CD14-positive monocyte (primary cell): ENCODE measurements at regions not wholly inside any gene's neighbourhood (a gene's known extent, or its start where the extent isn't known, plus 50 kb on each side); places are given as distances from the start of the nearest gene placed in this dataset.
A peak's percentile ranks its signal among the peaks of the same experiment; 100 is the strongest.

Experiments
- DNase-seq, 3 donors: peaks; one replicate each; pipeline ENCODE4 v3.0.0-alpha.2; 2011 to 2022
- H2AFZ ChIP-seq: 2 replicates; pipeline ENCODE4 v1.6.0; 2012; ENCODE audit warnings: mild to moderate bottlenecking, low read depth, low read length, inconsistent platforms; ENCODE audit not compliant: insufficient read depth, poor library complexity, severe bottlenecking
- H3K27ac ChIP-seq, 2 donors: 1 replicate in 1 of 2; 2 replicates in 1 of 2; pipeline ENCODE4 v1.5.1; 2012 to 2013; ENCODE audit warnings: low read length in 2 of 2, control low read depth in 1 of 2, inconsistent platforms in 1 of 2, low read depth in 1 of 2, mild to moderate bottlenecking in 1 of 2
- H3K27me3 ChIP-seq, 2 donors: one replicate each; pipeline versions ENCODE4 v1.6.0 to v1.6.1; 2011 to 2013; ENCODE audit warnings: low read length in 2 of 2; ENCODE audit not compliant: control insufficient read depth in 2 of 2, insufficient read depth in 2 of 2
- H3K36me3 ChIP-seq, 2 donors: replicated peaks in 1 of 2; 1 replicate in 1 of 2; 2 replicates in 1 of 2; pipeline versions ENCODE4 v1.5.1 to v1.6.1; 2012 to 2013; ENCODE audit warnings: low read length in 2 of 2, control low read depth in 1 of 2, inconsistent platforms in 1 of 2, mild to moderate bottlenecking in 1 of 2; ENCODE audit not compliant: insufficient read depth in 2 of 2, control insufficient read depth in 1 of 2
- H3K4me1 ChIP-seq, 2 donors: 1 replicate in 1 of 2; 2 replicates in 1 of 2; pipeline versions ENCODE4 v1.5.1 to v1.6.1; 2012 to 2013; ENCODE audit warnings: low read length in 2 of 2, control low read depth in 1 of 2, inconsistent platforms in 1 of 2, mild to moderate bottlenecking in 1 of 2, moderate library complexity in 1 of 2; ENCODE audit not compliant: insufficient read depth in 2 of 2, control insufficient read depth in 1 of 2
- H3K4me2 ChIP-seq: replicated peaks from 2 replicates; pipeline ENCODE3; 2012; ENCODE audit warnings: low read length, moderate library complexity, mild to moderate bottlenecking; ENCODE audit not compliant: poor library complexity, severe bottlenecking; ENCODE audit errors: extremely low read depth
- H3K4me3 ChIP-seq, 3 experiments: fragments of 200-600 bp in 1 of 3; sonication (generic) in 1 of 3; replicated peaks in 1 of 3; 1 replicate in 2 of 3; 2 replicates in 1 of 3; pipeline ENCODE4 v1.5.1; 2011 to 2013; ENCODE audit warnings: low read length in 3 of 3, mild to moderate bottlenecking in 3 of 3, control low read depth in 2 of 3, low read depth in 2 of 3, inconsistent platforms in 1 of 3, moderate library complexity in 1 of 3
- H3K79me2 ChIP-seq: 2 replicates; pipeline ENCODE4 v1.6.0; 2012; ENCODE audit warnings: mild to moderate bottlenecking, control low read depth, inconsistent platforms, low read length, moderate library complexity; ENCODE audit not compliant: insufficient read depth
- H3K9ac ChIP-seq: 2 replicates; pipeline ENCODE4 v1.6.0; 2017; ENCODE audit warnings: low read length, mild to moderate bottlenecking; ENCODE audit not compliant: insufficient read depth, poor library complexity, severe bottlenecking
- H3K9me3 ChIP-seq, 2 donors: replicated peaks in 1 of 2; 1 replicate in 1 of 2; 2 replicates in 1 of 2; pipeline versions ENCODE4 v1.5.1 to v1.6.1; 2012 to 2013; ENCODE audit warnings: low read length in 2 of 2, control low read depth in 1 of 2; ENCODE audit not compliant: control insufficient read depth in 1 of 2, insufficient read depth in 1 of 2
- H4K20me1 ChIP-seq: 2 replicates; pipeline ENCODE4 v1.6.0; 2012; ENCODE audit warnings: mild to moderate bottlenecking, low read length, control low read depth, moderate library complexity; ENCODE audit not compliant: insufficient read depth
- H3K27ac Mint-ChIP-seq, 7 donors: one replicate each; pipeline ENCODE4 v1.8.0; 2020; ENCODE audit warnings: mild to moderate bottlenecking in 7 of 7, mixed read lengths in 7 of 7, moderate library complexity in 6 of 7, inconsistent platforms in 2 of 7
- H3K27me3 Mint-ChIP-seq, 3 donors: one replicate each; pipeline ENCODE4 v1.8.0; 2021 to 2022; ENCODE audit warnings: low read depth in 3 of 3, mild to moderate bottlenecking in 3 of 3, mixed read lengths in 3 of 3, moderate library complexity in 3 of 3, inconsistent platforms in 1 of 3
- H3K36me3 Mint-ChIP-seq, 2 donors: one replicate each; pipeline ENCODE4 v1.8.0; 2020; ENCODE audit warnings: mixed read lengths in 2 of 2, inconsistent platforms in 1 of 2, mild to moderate bottlenecking in 1 of 2
- H3K4me1 Mint-ChIP-seq: one replicate; pipeline ENCODE4 v1.8.0; 2020; ENCODE audit warnings: mild to moderate bottlenecking, mixed read lengths
- H3K4me3 Mint-ChIP-seq, 2 donors: one replicate each; pipeline ENCODE4 v1.8.0; 2020; ENCODE audit warnings: mild to moderate bottlenecking in 2 of 2, mixed read lengths in 2 of 2, moderate library complexity in 1 of 2
- H3K9me3 Mint-ChIP-seq, 7 donors: one replicate each; pipeline ENCODE4 v1.8.0; 2020 to 2022; ENCODE audit warnings: mixed read lengths in 7 of 7, mild to moderate bottlenecking in 6 of 7, moderate library complexity in 6 of 7, inconsistent platforms in 2 of 7
- CTCF ChIP-seq: fragments of 200-600 bp; IDR thresholded peaks from one replicate; pipeline ENCODE4 v1.8.0; 2022; ENCODE audit warnings: antibody characterized with exemption, mild to moderate bottlenecking
- WGBS: methylation state at CpG from one replicate; pipeline ENCODE4 v1.1.5; 2013; ENCODE audit warnings: missing lambda C conversion rate; ENCODE audit not compliant: insufficient coverage; 5-methylcytosine and 5-hydroxymethylcytosine counted together
- intact Hi-C, 2 donors: fragments of 100-400 bp; cut with micrococcal nuclease; formaldehyde crosslinking; loops; one replicate each; pipeline versions ENCODE4 v1.15.0 to v1.15.1; 2023

DNA sequence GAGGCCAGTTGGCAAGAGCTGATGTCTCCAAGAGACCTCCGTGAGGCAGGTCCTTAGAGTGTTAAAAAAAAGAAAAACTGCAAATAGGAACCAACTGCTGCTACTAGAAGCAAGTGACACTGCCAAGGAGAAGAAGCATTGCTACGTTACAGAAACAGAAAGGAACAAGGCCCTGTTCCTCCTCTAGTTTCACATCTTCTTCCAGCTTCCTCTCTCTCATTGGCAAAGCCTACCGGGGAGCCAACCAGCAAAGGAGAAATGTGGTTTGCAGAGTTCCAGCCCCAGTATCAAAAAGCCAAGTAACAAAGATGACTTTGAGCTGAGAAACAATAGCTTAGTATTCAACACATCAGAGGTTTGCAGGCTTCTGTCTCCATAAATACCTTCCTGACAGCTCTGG is 145.9 kb downstream of the PRELID2 start:
- H3K9ac ChIP-seq = no peak overlapping the region
- no peaks in the 10 kb centered on the region for H3K36me3 ChIP-seq
- peaks cover 0 to 1% (median 0%) of the 10 kb centered on the region in 3 donors for H3K27me3 Mint-ChIP-seq
- DNase-seq = peak; percentile 70 to 84 (median 72)
- peaks cover 0 to 3% (median 0%) of the 10 kb centered on the region in 7 donors for H3K9me3 Mint-ChIP-seq
- H3K4me1 Mint-ChIP-seq = peaks cover 38% of the 10 kb centered on the region
- WGBS = 0% methylated on average over 2 of the region's 3 CpGs
- H3K4me1 ChIP-seq = peaks cover 29 to 34% of the 10 kb centered on the region in 2 donors
- peak overlapping the region; percentile 69 for H2AFZ ChIP-seq
- H3K36me3 Mint-ChIP-seq = no peaks in the 10 kb centered on the region
- H3K4me2 ChIP-seq = peak overlapping the region; percentile 57
- H3K9me3 ChIP-seq = no peaks in the 10 kb centered on the region
- H3K27me3 ChIP-seq = no peaks in the 10 kb centered on the region
- no peaks in the 10 kb centered on the region for H3K79me2 ChIP-seq
- no peaks in the 10 kb centered on the region for H4K20me1 ChIP-seq
- no peak for TF ChIP-seq CTCF
- H3K27ac Mint-ChIP-seq = peak overlapping the region; percentile 84 to 94 (median 92)
- intact Hi-C loops = loop anchor here in 1 of 2 donors (10.0 kb wide), 2 partner anchors 146 to 356 kb away; partner anchors contain the start of gene PRELID2
- H3K4me3 ChIP-seq = peak overlapping the region in 1 of 3 experiments; percentile 47
- H3K4me3 Mint-ChIP-seq = peak overlapping the region; percentile 53 to 83
- H3K27ac ChIP-seq = peak overlapping the region; percentile 80 to 84

DNA sequence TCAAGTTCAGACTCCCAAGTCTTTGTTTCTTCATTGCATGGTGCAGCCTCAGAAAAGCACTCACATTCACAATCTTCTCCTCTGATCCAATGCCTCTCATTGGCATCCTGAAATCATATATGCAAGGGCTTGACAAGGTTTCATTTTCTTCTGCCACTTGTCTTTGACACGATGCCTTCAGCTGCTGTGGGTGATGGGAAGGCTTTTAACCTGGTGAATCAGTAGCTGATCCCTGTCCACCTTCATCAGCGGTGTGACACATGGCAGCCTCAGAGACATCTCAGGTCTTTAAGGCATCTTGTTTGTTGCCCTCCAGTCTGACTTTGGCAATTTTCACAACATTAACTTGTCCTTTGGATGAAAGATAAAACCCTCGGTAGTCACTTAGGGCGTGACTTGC is 147.2 kb downstream of the PRELID2 start:
- H3K27me3 ChIP-seq = no peaks in the 10 kb centered on the region
- WGBS = 100% methylated on average over 1 of the region's 4 CpGs
- no peak for DNase-seq
- no peaks in the 10 kb centered on the region for H4K20me1 ChIP-seq
- H3K36me3 ChIP-seq = no peaks in the 10 kb centered on the region
- Mint-ChIP-seq H3K27ac (peak overlapping the region in 1 of 7 donors; percentile 70), H3K4me1 (peaks cover 41% of the 10 kb centered on the region), H3K4me3 (no peak overlapping the region), H3K36me3 (no peaks in the 10 kb centered on the region), H3K9me3 (peaks cover 0 to 3% (median 0%) of the 10 kb centered on the region in 7 donors), H3K27me3 (peaks cover 0 to 1% (median 0%) of the 10 kb centered on the region in 3 donors)
- intact Hi-C loops = loop anchor here in 1 of 2 donors (10.0 kb wide), 2 partner anchors 147 to 357 kb away; partner anchors contain the start of gene PRELID2
- no peaks in the 10 kb centered on the region for H3K79me2 ChIP-seq
- peak overlapping the region in 1 of 2 donors; percentile 84 for H3K27ac ChIP-seq
- no peak for TF ChIP-seq CTCF
- no peak overlapping the region for H3K4me3 ChIP-seq
- H3K4me1 ChIP-seq = peaks cover 29 to 39% of the 10 kb centered on the region in 2 donors
- no peak overlapping the region for H3K4me2 ChIP-seq
- H3K9ac ChIP-seq = no peak overlapping the region
- H3K9me3 ChIP-seq = no peaks in the 10 kb centered on the region
- peak overlapping the region; percentile 19 for H2AFZ ChIP-seq
